ENCODE measurements at regions not wholly inside any gene's neighbourhood (a gene's known extent, or its start where the extent isn't known, plus 50 kb on each side); places are given as distances from the start of the nearest gene placed in this dataset.
"Not testable (repeated sequence)": the region's sequence is repeated elsewhere in the genome, so short reads cannot be mapped to it uniquely, and the experiment has no call there.

- peak; percentile 79 for DNase-seq
Observed at GRCh38 chr9:87160148-87161102, 213.1 kb upstream of the GAS1 start.

GRCh38 chr9:87167161-87167560 is 219.9 kb upstream of the GAS1 start:
- no peak for DNase-seq

GRCh38 chr9:87167582-87167981 is 220.3 kb upstream of the GAS1 start:
- no peak for DNase-seq

GRCh38 chr9:87178302-87178701 is 231.0 kb upstream of the GAS1 start:
- no peak for DNase-seq

DNA sequence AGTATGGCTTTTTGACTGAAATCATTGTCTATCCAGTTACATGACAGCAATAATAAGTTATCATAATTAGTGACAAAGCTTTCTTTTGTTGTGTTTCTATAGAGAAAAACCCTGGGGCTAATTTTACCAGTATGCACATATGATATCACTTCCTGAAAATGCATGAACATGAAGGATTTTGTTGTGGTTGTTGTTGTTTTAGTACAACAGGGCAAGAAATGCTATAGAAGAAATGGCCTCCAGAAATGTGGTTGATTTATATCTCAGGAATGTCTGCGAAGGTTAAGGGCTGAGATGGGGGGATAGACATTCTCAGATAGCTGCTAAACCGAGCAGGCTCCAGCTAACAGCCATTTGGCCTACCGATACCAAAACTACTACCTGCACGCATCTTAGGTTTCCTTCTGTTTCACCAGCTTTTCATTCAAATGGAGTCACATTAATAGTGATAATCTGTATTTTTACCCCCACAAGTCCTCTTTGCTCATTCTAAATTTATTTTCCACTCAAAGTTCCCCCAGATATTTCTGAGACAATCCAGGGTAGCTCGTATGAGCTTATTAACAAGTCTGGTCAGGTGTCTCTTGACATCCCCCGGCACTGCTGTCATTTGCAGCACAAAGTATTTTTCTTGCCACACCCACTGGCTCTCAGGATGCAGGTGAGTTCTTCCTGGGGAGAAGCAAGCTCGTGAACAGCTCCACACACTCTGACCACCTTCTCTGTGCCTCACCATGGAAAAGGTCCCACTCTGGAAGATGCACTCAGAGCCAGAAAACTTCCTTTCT is 232.4 kb upstream of the GAS1 start:
- no peak for DNase-seq

GRCh38 chr9:87180361-87180760 is 233.1 kb upstream of the GAS1 start:
- DNase-seq = no peak

DNA sequence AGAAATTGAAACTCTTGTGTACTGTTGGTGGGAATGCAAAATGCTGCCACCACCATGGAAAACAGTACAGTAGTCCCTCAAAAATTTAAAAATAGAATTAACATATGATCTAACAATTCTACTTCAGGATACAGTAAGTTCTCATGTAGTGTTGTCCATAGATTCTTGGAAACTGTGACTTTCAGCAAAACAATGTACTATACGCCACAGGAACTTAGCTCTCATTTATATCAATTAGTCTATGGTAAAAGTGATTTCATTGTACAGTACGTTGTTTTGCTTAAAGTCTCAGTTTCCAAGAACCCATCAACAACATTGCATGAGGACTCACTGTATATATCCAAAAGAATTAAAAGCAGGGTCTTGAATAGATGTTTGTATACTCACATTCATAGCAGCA is 233.5 kb upstream of the GAS1 start:
- no peak for DNase-seq

DNA sequence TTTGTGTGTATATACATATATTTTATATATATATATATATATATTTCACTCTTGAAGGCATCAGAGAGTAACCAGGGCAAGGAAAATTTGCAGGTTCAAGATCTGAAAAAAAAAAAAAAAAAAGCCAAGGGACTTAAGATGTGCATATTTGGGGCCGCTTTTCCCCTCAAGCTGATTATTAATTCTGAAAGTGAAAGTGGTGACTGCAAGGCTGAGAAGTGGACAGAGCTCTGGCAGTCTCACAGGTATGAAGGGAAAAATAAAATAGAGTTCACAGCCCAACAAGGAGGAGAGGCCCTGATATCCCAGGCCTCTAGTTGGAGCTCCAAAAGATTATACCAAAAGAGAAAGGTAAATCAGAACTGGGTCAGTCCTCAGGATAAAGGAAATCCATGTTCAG is 234.4 kb upstream of the GAS1 start:
- no peak for DNase-seq

GRCh38 chr9:87184956-87185642 is 237.8 kb upstream of the GAS1 start:
- no peak for DNase-seq

GRCh38 chr9:87187656-87188055 is 240.3 kb upstream of the GAS1 start:
- DNase-seq = no peak

DNA sequence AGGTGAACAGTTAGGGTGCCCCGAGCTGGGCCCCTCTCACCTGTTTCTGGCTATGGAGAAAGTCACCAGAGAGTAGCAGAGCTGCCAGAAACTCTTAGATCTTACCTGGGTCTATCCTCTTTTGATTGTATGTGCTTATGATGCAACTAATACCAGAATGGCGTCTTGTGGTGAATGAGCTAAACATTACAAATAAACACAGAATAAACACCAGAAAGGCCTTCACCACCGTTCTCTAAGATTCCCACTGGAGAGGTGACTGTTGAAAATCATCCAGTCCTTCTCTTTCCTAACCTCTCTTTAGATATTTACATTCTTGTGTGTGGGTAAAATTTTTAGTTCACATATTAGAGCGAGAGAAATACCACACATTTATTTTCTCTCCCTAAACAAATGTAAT is 241.7 kb upstream of the GAS1 start:
- DNase-seq = no peak

DNA sequence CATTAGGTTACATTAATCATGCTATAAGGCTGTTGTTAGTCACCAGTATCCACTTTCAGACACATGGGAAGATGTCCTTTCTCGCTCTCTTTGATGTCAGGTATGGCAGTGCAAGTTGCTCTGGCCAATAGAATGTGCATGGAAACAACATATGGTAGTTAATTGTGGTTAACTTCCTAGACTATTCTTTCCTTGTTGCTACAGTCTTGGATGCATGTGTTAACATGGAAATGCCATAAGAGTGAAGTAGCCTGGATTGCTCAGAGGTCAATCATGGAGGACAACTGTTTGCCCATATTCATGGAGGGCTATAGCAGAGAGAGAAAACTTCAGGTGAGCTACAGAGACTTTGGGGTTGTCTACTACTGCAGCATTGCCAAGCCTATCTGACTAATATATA is 245.8 kb upstream of the GAS1 start:
- no peak for DNase-seq

- peak; percentile 73 for DNase-seq
Observed at GRCh38 chr9:87193925-87194868, 246.9 kb upstream of the GAS1 start.

- DNase-seq = no peak
Observed at GRCh38 chr9:87195306-87195705, 248.0 kb upstream of the GAS1 start.

GRCh38 chr9:87197349-87198130 is 250.2 kb upstream of the GAS1 start:
- DNase-seq = peak; percentile 56

DNA sequence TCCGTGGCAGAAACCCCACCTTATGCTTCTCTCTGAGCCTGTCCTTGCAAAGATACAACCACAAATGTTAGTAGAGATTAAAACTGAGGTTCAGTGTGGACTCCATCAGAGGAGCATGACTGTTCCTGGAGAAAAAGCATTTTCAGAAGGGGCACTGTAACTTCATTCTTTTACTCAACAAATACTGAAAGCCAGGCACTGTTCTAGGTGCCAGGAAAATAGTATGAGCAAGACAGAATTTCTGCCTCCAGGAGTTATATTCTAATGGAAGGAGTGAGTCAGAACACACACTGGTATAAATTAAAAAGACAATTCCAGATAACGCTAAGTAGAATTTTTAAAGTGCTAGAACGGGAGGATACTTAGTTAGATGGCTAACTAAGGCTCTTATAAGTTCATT is 251.4 kb upstream of the GAS1 start:
- DNase-seq = no peak

DNA sequence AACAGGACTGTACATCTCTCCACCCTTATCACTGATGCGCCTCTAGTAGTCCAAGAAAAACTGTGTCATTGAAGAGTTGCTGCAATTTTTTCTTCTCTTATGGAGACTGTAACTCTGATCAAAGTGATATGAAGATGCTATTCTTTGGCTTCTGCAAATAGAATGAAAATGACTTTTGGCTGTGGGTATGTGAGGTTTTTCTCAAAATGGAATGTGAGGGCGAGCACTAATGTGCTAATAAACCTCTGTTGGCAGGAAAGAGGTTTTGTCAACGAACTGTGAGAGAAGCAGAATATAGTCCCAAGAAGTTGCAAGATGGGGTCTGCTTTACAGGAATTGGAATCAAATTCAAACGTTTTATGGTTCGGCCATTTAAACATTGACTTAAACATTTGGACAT is 252.0 kb upstream of the GAS1 start:
- DNase-seq = no peak

GRCh38 chr9:87199782-87200181 is 252.5 kb upstream of the GAS1 start:
- peak; percentile 53 for DNase-seq

GRCh38 chr9:87201351-87201751 is 254.0 kb upstream of the GAS1 start:
- DNase-seq = peak; percentile 78

GRCh38 chr9:87206064-87206661 is 258.9 kb upstream of the GAS1 start:
- no peak for DNase-seq

DNA sequence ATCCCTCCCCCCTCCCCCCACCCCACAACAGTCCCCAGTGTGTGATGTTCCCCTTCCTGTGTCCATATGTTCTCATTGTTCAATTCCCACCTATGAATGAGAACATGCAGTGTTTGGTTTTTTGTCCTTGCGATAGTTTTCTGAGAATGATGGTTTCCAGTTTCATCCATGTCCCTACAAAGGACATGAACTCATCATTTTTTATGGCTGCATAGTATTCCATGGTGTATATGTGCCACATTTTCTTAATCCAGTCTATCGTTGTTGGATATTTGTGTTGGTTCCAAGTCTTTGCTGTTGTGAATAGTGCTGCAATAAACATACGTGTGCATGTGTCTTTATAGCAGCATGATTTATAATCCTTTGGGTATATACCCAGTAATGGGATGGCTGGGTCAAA is 263.4 kb upstream of the GAS1 start:
- not testable (repeated sequence) for DNase-seq
